Daoy (cell line): ENCODE measurements at regions not wholly inside any gene's neighbourhood (a gene's known extent, or its start where the extent isn't known, plus 50 kb on each side); places are given as distances from the start of the nearest gene placed in this dataset.
"Not testable (repeated sequence)": the region's sequence is repeated elsewhere in the genome, so short reads cannot be mapped to it uniquely, and the experiment has no call there.

Experiments
- DNase-seq: peaks from one replicate; pipeline ENCODE4 v3.0.0-alpha.2; 2015; ENCODE audit warnings: low read depth

DNA sequence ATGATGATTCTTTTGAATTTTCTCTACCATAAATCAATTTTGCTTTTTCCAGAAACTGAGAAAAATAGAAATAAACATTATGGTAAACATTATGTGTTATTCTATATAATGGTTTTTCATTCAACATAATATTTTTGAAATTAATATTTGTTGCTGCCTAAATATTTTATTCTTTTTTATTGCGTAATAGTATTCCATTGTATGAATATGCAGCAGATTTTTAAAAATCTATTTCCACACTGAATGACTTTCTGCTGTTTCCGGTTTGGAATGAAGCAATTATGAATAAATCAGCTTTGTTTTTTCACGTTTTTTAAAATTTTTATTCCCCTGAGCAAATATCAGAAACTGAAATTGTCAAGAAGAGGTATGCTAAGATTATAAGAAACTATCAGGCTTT, 335.2 kb upstream of the KCND2 start:
- DNase-seq: no peak

DNA sequence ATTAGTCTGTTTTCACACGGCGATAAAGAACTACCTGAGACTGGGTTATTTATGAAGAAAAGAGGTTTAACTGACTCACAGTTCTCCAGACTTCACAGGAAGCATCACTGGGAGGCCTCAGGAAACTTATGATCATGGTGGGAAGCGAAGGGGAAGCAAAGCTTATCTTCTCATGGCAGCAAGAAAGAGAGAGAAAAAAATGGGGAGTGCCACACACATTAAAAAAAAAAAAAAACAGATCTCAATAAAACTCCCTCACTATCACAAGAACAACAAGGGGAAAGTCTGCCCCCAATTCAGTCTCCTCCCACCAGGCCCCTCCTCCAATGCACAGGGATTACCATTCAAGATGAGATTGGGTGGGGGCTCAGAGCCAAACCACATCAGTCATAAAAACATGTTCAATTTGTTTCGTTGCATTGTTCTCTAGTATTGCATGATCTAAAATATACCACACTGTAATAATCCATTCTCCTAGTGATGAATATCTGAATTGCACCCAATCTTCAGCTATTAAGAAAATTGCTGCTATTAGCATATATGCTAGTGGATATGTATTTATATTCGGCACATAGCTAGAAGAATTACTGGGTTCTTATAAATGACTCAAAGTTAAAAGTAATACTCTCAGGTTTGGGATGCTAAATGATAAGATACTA, 328.9 kb upstream of the KCND2 start:
- DNase-seq: no peak

DNA sequence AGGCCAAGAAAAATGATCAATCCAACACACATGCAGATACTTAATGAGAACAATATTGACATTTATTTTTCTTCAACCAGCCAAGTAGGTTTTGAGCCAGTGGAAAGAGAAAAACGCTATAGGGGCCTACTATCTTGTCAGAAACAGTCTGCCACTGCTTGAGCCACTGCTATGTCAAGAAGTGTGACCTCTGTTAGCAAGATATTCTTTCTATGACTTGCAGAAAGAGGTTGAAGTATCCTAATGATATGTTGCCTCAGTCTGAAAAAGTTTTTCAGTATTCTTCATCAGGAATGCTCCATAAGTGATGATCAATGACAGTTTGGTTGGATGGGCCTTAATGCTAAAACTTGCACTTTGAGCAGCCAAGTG, 328.4 kb upstream of the KCND2 start:
- DNase-seq: no peak

DNA sequence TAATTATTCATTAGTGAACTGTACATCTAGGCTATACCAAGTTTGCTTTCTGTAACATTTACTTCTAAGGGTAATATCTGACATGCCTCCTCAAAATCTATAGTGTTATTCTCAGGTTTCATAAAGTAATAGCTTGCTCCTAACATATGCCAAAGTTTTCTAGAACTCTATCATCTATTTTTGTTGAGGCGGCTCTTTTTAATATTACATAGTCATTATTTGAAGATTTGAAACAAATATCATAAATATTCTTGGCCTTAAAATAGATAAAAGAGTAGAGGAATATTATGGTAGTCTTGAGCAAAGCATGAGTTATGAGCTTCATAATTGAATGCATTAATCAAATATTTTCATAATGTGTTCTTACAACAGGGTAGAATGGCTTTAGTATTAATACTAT, 327.2 kb upstream of the KCND2 start:
- DNase-seq: no peak

DNA sequence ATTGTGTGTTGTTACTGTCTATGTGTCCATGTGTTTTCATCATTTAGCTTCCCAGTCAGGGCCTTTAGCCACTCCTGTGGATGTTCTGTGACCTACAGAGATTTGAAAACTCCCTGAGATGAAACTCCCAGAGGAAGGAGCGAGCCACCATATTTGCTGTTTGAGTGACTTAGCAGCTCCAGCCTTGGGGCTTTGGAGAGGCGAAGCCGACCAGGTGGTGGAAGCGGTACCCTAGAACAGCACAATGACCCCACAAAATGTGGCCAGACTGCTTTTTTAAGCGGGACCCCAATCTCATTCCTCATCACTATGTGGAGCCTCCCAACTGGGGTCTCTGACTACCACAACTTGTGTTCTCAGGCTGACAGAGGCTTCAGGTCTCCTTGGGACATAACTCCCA, 323.9 kb upstream of the KCND2 start:
- DNase-seq: no peak

DNA sequence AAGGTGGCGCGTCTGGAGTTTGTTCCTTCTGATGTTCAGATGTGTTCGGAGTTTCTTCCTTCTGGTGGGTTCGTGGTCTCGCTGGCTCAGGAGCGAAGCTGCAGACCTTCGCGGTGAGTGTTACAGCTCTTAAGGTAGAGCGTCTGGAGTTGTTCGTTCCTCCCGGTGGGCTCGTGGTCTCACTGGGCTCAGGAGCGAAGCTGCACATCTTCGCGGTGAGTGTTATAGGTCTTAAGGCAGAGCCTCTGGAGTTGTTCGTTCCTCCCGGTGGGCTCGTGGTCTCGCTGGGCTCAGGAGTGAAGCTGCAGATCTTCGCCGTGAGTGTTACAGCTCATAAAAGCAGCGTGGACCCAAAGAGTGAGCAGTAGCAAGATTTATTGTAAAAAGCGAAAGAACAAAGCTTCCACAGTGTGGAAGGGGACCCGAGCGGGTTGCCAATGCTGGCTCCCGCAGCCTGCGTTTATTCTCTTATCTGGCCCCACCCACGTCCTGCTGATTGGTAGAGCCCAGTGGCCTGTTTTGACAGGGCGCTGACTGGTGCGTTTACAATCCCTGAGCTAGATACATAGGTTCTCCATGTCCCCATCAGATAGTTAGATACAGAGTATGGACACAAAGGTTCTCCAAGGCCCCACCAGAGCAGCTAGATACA, 322.5 kb upstream of the KCND2 start:
- DNase-seq: not testable (repeated sequence)

DNA sequence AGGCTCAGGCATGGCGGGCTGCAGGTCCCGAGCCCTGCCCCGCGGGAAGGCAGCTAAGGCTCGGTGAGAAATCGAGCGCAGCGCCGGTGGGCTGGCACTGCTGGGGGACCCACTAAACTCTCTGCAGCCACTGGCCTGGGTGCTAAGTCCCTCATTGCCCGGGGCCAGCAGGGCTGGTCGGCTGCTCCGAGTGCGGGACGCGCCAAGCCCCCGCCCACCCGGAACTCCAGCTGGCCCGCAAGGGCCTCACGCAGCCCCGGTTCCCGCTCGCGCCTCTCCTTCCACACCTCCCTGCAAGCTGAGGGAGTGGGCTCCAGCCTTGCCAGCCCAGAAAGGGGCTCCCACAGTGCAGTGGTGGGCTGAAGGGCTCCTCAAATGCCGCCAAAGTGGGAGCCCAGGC, 321.4 kb upstream of the KCND2 start:
- not testable (repeated sequence) for DNase-seq

DNA sequence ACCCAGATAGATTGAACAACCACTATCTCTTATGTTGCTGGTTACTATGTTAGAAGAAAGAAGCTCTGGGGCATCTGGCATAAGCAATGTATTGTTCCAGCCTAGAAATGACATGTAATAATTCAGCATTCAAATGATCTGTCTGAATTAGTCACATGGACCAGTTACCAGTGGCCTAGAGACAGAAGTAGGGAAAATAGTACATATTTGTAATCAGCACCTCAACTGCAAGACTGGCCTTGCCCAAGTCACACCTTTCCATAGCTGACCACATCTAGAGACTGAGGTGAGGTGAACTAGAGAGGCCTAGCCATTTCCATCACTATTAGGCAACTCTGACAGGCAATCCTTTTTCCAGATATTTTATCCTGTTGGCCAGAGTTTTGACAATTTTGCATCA, 315.6 kb upstream of the KCND2 start:
- no peak for DNase-seq

DNA sequence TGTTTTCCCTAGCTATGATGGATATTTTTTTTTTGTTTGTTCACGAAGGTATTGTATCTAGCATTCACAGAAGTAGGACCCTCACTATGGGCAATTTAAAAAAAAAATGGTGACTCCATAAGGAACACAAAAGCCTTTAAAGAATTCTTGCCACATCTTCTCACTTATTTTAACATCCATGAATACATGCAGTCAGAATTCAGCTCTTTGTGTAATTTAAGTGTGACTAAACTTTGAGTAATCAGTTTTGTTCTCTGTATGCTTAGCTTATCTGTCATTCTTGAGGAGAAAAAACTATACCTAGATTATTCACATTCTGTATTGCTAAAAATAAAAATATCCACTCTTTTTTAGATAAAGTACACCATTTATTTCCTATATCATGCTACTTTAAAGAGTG, 313.2 kb upstream of the KCND2 start:
- no peak for DNase-seq

DNA sequence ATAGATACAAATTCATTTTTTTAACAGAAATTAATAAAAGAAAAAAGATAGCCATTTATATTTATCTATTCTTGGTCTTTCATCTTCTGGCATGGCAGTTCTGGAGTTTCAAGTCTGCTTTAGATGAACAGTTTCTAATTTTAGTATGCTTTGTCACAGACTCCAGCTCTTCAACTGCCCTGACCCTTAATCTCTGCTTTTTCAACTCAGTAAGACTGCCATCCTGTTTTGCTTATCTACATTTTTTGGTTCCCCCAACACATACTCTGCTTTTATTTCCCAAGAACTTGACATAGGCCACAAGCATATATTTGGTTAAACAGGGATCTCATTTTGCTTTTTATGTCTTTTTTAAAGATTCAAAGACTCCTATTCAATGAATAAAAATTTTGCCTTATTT, 309.3 kb upstream of the KCND2 start:
- no peak for DNase-seq

DNA sequence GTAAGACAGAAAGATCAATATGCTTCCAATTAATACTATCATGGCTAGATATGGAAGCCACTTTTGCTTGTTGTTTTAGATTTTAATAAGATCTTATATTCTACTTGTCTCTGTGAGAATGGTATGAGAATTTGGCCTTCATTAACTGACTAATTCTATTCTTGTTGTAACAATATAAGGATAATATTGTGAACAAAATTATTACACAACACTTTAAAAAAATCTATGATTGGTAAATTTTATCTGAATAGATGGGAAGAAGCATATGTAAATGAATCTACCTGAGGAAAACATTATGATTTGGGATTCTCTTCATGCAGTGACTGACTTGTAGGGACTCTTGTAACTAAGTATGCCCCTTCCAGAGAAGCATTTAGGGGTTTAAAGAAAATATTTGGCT, 308.9 kb upstream of the KCND2 start:
- DNase-seq: no peak

DNA sequence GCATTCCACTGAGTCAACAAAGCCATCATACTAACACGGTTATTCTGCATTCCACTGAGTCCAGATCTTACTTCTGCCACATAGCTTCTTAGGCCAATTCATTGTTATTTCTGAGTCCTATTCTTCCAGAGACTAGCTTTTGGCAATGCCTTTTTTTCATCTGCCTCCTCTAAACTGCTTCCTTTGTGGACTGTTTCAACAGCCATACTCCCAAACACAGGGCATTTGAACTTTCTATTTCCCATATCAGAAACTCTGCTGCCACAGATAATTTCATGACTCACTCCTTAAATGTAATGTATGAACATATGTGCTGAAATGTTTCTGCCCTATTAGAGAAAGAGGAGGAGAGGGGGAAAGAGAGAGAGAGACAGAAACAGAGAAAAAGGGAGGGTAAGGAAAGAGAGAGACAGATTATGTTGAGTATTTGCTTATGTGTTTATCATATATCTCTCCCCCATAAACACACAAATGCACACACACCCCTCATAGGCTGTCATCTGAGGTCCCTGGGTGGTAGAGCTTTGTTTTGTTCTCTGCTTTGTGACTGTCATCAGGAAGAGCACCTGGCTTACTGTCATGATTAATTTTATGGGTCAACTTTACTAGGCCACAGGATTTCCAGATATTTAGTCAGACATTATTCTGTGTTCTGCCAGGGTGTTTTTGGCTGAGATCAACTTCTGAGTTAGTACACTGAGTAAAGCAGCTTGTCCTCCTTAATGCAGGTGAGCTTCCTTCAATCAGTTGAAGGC, 308.0 kb upstream of the KCND2 start:
- DNase-seq: peak; percentile 4

DNA sequence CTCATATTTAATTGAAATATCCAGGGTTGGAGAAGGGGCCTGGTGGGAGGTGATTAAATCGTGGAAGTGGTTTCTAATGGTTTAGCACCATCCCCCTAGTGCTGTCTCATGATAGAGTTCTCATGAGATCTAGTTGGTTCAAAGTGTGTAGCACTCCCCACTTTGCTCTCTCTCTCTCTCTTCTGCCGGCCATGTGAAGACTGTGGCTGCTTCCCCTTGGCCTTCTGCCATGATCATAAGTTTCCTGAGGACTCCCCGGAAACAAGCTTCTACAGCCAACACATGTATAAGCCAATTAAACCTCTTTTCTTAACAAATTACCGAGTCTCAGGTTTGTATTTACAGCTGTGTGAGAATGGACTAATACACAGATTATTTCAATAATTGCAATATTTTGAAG, 305.8 kb upstream of the KCND2 start:
- DNase-seq: no peak

DNA sequence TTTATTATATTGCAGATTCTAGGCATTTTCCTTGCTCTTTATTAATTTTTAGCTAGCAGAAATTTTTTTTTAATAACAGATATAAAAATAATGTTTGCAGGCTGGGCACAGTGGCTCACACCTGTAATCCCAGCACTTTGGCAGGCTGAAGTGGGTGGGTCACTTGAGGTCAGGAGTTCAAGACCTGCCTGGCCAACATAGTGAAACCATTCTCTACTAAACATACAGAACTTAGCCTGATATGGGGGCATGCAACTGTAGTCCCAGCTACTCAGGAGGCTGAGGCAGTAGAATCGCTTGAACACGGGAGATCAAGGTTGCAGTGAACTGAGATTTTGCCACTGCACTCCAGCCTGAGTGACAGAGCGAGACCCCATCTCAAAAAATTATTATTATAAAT, 304.6 kb upstream of the KCND2 start:
- DNase-seq: not testable (repeated sequence)

DNA sequence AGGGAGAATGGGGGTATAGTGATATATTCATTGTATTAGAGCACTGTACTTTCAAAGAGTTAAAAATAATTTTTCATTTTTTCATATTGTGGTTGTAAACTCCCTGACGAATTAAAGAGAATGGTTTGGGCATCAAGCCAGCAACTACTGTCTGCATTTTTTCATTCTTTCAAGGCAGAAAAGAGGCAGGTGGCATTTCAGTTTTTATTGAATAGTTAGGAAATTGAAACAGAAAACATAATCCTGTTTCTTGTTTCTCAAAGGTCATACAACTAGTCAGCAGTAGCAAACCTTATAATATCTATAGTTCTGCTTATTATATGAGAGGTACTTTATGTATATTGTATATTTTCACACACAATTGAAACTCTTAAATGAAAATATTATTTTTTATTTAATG, 303.9 kb upstream of the KCND2 start:
- DNase-seq: no peak

DNA sequence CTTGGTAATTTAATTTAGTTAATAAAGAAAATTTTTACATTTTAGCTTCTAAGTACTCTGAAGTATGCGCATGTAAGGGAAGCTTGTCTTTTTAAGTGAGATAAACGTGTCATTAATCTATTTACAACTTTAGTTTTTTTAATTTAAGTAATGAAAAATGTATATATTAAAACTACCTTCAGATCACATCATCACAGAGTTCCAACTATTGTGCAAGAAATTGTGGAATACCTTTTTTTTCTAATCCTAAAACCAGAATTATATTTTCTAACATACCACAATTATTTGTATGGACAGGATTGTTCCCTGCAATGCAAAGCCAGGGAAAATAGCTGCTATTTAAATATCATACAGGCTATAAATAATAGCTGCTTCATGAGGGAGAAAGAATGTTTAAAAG, 303.2 kb upstream of the KCND2 start:
- DNase-seq: no peak

DNA sequence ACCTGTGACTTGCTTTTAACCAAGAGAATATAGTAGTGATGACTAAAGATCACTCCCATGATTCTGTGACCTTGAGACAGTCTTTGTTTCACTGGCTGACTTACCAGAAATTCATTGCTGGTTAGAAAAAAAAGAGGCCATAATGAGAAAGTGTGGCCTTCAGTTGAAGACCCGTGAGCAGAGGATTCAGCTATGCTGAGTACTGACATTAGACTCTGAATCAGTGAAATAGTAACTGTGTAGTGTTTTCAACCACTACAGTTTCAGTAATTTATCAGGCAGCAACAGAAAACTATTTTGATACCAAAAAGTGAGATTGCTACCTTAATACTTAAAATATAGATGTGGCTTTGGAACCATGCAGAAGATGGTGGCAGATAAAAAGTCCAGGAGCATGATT, 298.0 kb upstream of the KCND2 start:
- DNase-seq: no peak

DNA sequence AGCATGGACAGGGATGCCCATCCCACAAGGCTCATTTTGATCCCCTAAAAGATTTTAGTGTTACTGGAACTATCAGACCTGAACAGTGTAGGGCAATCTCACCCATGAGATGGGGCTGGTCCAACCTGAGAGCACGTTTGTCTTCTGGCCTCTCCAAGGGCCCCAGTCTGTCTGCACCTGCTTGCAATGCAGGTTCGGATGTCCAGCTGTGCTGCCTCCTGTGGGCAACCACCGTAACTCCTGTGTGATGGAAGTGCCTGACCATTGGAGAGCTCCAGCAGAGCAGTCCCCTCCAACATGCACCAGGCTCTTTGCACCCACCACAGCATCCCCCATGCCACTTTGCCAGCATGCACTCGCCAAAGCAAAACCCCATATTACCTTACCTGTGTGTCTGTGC, 290.1 kb upstream of the KCND2 start:
- DNase-seq: no peak

DNA sequence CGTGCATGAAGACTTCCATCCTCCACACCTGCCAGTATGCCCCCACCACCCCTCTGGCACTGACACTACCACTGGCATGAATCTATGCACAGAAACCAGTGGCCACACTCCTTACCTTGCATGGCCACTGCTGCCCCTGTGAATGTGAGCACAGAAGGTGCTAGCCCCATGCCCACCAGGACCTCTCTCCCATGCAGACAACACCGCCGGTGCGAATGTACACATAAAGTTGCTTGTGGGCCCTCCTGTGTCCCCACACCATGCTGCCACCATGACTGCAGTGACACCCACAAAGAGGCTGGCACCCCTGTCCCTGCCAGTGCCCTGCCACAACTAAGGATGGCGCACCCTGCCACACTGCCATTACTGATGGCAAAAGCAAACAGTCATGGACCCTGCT, 289.5 kb upstream of the KCND2 start:
- no peak for DNase-seq

DNA sequence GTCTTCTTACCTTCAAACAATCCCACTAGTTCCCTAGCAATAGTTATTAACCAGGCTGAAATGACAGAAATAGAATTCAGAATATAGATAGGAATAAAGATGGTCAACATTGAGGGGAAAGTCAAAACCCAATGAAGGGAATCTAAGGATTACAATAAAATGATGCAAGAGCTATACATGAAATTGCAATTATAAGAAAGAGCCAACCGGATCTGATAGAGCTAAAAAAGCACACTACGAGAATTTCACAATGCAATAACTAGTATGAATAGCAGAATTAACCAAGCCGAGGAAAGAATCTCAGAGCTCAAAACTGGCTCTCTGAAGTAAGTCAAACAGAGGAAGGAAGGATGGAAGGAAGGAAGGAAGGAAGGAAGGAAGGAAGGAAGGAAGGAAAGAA, 288.7 kb upstream of the KCND2 start:
- DNase-seq: no peak

DNA sequence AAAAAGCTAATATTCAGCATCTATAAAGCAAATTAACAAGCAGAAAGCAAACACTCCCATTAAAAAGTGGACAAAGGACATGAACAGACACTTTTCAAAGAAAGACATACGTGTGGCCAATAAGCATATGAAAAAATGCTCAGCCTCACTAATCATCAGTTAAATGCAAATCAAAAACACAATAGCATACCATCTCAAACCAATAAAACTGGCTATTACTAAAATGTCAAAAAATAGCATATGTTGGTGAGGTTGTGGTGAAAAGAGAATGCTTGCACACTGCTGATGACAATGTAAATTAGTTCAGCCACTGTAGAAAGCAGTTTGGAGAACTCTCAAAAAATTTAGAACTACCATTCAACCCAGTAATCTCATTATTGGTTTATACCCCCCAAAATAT, 284.6 kb upstream of the KCND2 start:
- DNase-seq: no peak

DNA sequence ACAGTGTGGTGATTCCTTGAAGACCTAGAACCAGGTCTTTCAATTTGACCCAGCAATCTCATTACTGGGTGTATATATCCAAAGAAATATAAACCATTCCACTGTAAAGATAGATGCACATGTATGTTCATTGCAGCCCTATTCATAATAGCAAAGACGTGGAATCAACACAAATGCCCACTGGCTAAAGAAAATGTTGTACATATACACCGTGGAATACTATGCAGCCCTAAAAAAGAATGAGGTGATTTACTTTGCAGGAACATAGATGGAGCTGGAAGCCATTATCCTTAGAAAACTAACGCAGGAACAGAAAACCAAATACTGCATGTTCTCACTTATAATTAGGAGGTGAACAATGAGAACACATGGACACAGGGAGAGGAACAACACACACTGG, 278.0 kb upstream of the KCND2 start:
- no peak for DNase-seq

DNA sequence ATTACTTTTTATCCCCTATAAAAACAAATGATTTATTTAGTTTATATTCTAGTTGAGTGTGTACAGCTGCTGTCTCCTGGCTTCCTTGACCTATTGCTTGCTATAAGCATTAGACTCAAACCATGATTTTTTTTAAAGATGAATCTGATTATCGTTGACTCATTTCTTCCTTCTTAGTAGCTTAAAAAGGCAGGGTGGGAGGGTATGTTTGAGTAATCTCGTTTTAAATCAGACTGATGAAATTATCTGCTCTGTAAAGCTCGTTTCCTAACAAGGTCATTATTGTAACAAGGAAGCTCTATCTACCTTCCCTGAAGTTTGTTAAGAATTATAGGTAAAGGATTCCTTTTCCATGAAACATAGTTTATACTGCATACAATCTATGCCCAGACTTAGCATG, 276.3 kb upstream of the KCND2 start:
- no peak for DNase-seq
